ENCODE measurements at regions not wholly inside any gene's neighbourhood (a gene's known extent, or its start where the extent isn't known, plus 50 kb on each side); places are given as distances from the start of the nearest gene placed in this dataset.
A peak's percentile ranks its signal among the peaks of the same experiment; 100 is the strongest.

- Histone ChIP-seq H3K36me3 (no peaks in the 10 kb centered on the region), H3K4me3 (replicated peaks in 1 of 3) (no peak overlapping the region), H3K27me3 (no peaks in the 10 kb centered on the region), H3K27ac (no peak overlapping the region), H3K4me1 (no peaks in the 10 kb centered on the region), H3K9me3 (no peaks in the 10 kb centered on the region)
- no peak for TF ChIP-seq POLR2A (IDR thresholded peaks at IDR 0.05)
- no peak for TF ChIP-seq CTCF (IDR thresholded peaks at IDR 0.05)
- intact Hi-C loops (cut with DNase I) = no loop called here
- no peak for DNase-seq
- 69 to 85% methylated on average over 5 to 6 of the region's 6 CpGs for WGBS, 2 donors
These were observed 473.3 kb upstream of the FAM47C start for GRCh38 chrX:36534900-36535299.

GRCh38 chrX:36543499-36543898, 464.7 kb upstream of the FAM47C start:
- Histone ChIP-seq H3K36me3 (no peaks in the 10 kb centered on the region), H3K27ac (no peak overlapping the region), H3K27me3 (no peaks in the 10 kb centered on the region), H3K4me1 (no peaks in the 10 kb centered on the region), H3K9me3 (no peaks in the 10 kb centered on the region), H3K4me3 (replicated peaks in 1 of 3) (no peak overlapping the region)
- 33 to 50% methylated on average over 1 of the region's 1 CpG for WGBS, 2 donors
- DNase-seq = no peak
- TF ChIP-seq POLR2A (IDR thresholded peaks at IDR 0.05) (no peak), CTCF (IDR thresholded peaks at IDR 0.05) (no peak)
- intact Hi-C loops (cut with DNase I) = no loop called here

GRCh38 chrX:36562986-36563385, 445.2 kb upstream of the FAM47C start:
- intact Hi-C loops (cut with DNase I) = no loop called here
- TF ChIP-seq POLR2A (IDR thresholded peaks at IDR 0.05) (no peak), CTCF (IDR thresholded peaks at IDR 0.05) (no peak)
- no peak overlapping the region for H3K27ac ChIP-seq
- H3K4me3 ChIP-seq (replicated peaks in 1 of 3) = no peak overlapping the region
- H3K9me3 ChIP-seq = no peaks in the 10 kb centered on the region
- H3K36me3 ChIP-seq = no peaks in the 10 kb centered on the region
- 75 to 89% methylated on average over 2 of the region's 2 CpGs for WGBS, 2 donors
- no peak for DNase-seq
- H3K27me3 ChIP-seq = no peaks in the 10 kb centered on the region
- no peaks in the 10 kb centered on the region for H3K4me1 ChIP-seq

GRCh38 chrX:36568946-36569345, 439.2 kb upstream of the FAM47C start:
- WGBS, 2 donors = 39% methylated on average over 1 of the region's 1 CpG
- H3K36me3 ChIP-seq = no peaks in the 10 kb centered on the region
- no peak overlapping the region for H3K4me3 ChIP-seq (replicated peaks in 1 of 3)
- no peak for TF ChIP-seq POLR2A (IDR thresholded peaks at IDR 0.05)
- TF ChIP-seq CTCF (IDR thresholded peaks at IDR 0.05) = peak in 2 of 6 experiments; percentile 9 to 17
- no peak overlapping the region for H3K27ac ChIP-seq
- H3K4me1 ChIP-seq = no peaks in the 10 kb centered on the region
- intact Hi-C loops (cut with DNase I) = no loop called here
- DNase-seq = no peak
- H3K9me3 ChIP-seq = no peaks in the 10 kb centered on the region
- H3K27me3 ChIP-seq = no peaks in the 10 kb centered on the region

GRCh38 chrX:36573720-36574119, 434.4 kb upstream of the FAM47C start:
- no peaks in the 10 kb centered on the region for H3K36me3 ChIP-seq
- TF ChIP-seq POLR2A (IDR thresholded peaks at IDR 0.05) (no peak), CTCF (IDR thresholded peaks at IDR 0.05) (no peak)
- no peaks in the 10 kb centered on the region for H3K9me3 ChIP-seq
- DNase-seq = no peak
- 83 to 85% methylated on average over 2 of the region's 2 CpGs for WGBS, 2 donors
- no peak overlapping the region for H3K27ac ChIP-seq
- H3K4me1 ChIP-seq = no peaks in the 10 kb centered on the region
- intact Hi-C loops (cut with DNase I) = no loop called here
- H3K4me3 ChIP-seq (replicated peaks in 1 of 3) = no peak overlapping the region
- H3K27me3 ChIP-seq = no peaks in the 10 kb centered on the region

Data from thyroid gland (tissue), 4 donors.